VCaP (cell line): ENCODE measurements at regions not wholly inside any gene's neighbourhood (a gene's known extent, or its start where the extent isn't known, plus 50 kb on each side); places are given as distances from the start of the nearest gene placed in this dataset.

Source experiments
- H3K27ac ChIP-seq: fragments of 450-650 bp; 2 replicates; pipeline ENCODE4 v1.5.1; 2017
- TF ChIP-seq, protein P1 (sequence below): fragments of 450-650 bp; conservative IDR thresholded peaks from 2 replicates; pipeline ENCODE4 v1.5.1; 2017; ENCODE audit warnings: mild to moderate bottlenecking, moderate library complexity

DNA sequence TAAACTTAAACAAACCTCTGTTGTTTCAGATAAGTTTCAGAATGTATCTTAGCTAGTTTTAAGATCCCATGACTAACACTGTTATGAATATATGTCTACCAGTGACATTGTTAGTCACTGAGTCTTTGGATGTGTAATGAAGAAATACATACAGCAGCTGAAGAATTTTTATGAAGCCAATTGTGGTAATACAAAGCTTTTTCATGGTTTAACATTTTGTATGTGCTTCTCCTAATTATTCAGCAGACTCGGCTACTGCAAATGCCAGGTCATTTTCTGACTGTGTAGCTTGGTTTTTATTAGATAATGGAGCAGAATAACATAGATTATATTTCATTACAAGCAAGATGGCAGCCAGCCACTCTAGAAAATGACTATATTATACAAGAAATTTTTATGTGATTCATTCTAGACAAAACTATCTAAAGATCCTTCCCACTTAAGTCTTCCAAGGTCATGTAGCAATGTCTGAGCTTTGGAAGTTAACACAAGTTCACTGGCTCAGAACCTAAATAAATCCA lies 147.8 kb downstream of the TNFSF18 start:
- H3K27ac ChIP-seq: no peak overlapping the region
- TF ChIP-seq, protein P1, sequence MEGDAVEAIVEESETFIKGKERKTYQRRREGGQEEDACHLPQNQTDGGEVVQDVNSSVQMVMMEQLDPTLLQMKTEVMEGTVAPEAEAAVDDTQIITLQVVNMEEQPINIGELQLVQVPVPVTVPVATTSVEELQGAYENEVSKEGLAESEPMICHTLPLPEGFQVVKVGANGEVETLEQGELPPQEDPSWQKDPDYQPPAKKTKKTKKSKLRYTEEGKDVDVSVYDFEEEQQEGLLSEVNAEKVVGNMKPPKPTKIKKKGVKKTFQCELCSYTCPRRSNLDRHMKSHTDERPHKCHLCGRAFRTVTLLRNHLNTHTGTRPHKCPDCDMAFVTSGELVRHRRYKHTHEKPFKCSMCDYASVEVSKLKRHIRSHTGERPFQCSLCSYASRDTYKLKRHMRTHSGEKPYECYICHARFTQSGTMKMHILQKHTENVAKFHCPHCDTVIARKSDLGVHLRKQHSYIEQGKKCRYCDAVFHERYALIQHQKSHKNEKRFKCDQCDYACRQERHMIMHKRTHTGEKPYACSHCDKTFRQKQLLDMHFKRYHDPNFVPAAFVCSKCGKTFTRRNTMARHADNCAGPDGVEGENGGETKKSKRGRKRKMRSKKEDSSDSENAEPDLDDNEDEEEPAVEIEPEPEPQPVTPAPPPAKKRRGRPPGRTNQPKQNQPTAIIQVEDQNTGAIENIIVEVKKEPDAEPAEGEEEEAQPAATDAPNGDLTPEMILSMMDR: no peak

DNA sequence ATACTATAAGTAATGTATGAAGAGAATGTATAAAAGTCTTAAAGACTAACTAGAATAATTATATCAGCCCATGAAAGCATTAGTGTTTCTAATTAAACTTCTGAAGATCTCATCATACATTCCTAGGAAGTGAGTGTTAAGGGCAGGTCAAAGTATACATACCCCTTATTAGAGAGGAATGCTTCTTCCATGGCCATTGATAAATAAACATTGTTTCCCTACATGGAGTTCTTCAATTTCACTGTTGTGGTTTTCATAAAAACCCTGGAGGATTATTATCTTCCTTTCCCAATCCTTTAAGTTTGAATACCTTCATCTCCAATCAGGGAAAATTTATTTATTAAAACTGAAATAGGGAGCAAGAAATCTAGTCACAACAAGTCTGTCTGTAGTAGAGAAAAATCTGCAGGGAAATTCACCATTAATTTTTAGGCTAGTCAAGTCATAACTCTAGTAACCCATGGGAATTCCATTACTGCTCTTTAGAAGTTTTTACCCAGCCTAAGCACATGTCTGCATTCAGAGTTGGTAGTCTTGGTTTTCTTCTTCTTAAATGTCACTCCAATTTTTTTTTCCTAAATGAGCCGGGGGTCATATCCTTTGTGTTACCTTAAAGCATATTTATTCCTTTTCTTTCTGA lies 147.0 kb downstream of the TNFSF18 start:
- H3K27ac ChIP-seq: no peak overlapping the region
- TF ChIP-seq, protein P1: no peak

DNA sequence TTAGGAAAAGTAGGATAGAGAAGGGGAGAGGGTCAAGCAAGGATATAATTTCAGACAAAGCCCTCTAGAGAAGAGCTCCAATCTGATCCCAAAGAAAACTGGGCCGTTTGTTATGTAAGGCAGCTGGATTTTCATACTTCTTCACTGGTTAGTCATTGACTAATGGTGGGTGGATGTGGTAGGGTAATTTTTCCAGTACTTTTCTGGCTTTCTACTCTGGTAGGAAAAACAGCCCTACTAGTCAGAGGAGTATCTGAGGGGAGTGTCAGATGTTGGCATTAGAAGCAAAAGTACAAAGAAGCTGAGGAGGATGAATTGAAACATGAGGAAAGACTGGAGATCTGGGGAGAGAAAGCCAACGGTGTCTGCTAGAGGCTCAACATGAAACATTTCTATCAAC lies 145.3 kb downstream of the TNFSF18 start:
- TF ChIP-seq, protein P1: no peak
- no peak overlapping the region for H3K27ac ChIP-seq

DNA sequence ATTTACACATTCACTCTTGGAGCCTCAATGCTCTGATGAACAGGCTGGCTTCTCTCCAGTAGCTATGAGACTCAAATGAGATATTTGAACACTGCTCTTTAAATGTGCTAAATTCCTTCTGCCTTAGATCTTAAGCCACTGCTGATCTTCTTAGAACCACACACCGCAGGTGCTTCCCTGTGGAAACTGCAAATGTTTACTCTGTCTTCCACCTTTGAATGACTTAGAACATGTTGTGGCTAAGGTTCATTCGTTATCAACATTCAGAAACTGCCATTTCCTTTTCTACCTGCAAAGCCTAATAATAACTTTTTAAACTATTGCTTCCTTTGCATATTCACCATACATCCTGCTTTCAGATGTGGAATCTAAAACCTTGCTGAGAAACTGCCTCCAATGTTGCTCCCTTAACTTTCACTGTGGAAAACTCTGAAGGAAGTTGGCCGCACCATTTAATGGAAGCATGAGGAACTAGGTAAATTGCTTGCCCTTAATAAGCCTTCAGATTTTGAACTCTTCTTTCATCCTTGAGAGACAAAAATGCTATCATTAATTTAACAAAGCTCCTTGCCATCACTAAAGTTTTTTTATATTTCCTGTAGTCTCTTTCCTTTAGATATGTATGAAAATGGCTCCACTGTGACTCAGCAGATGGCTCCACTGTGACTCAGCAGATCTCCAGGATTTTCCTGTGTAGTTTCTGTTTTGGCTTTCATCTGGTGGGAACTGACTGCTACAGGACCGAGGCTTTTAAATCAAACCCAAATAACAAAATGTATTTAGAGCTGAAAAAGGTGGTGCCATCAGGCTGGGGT lies 143.8 kb downstream of the TNFSF18 start:
- H3K27ac ChIP-seq: no peak overlapping the region
- TF ChIP-seq, protein P1: no peak

DNA sequence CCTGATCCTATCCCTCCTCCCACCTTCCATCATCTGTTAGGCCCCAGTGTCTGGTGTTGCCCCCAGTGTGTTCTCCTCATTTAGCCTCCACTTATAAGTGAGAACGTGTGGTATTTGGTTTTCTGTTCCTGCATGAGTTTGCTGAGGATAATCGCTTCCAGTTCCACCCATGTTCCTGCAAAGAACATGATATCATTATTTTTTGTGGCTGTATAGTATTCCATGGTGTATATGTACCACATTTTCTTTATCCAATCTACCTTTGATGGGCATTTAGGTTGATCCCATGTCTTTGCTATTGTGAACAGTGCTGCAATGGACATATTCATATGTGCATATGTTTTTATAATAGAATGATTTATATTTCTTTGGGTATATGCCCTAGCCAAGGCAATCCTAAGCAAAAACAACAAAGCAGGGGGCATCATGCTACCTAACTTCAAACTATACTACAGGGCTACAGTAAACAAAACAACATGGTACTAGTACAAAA lies 142.9 kb downstream of the TNFSF18 start:
- TF ChIP-seq, protein P1: no peak
- no peak overlapping the region for H3K27ac ChIP-seq

DNA sequence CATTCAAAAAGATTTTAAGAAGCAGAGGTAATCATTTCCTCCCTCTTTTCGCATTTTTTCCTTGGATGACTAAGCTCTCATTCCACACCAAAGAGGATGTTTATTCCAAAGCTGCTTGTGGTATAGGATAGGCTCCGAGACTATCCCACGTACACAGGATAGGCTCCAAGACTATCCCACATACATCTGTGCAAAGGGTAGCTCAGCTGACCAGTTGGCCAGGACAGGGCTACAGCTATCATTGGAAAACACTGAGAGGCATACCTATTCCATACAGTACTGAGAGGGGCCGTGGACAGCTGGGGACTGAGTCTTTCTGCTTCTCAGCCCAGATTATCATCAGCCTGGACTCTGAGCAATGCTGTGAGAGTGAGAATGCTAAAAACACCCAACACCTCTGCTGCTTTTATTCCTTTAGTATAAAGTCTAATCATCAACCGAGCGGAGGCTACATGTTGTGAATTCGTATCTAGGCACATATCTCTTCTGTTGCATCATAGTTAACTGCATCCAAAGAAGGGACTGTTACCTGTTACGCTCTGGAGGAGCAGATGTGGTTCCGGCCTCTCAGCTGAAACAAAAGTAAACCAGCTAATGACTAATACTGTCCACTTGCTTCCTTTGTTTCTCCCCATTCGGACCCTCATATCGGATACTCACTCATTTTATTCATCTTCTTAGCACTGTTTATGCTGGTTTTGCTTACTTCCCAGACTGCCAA lies 141.0 kb downstream of the TNFSF18 start:
- TF ChIP-seq, protein P1: no peak
- H3K27ac ChIP-seq: no peak overlapping the region

DNA sequence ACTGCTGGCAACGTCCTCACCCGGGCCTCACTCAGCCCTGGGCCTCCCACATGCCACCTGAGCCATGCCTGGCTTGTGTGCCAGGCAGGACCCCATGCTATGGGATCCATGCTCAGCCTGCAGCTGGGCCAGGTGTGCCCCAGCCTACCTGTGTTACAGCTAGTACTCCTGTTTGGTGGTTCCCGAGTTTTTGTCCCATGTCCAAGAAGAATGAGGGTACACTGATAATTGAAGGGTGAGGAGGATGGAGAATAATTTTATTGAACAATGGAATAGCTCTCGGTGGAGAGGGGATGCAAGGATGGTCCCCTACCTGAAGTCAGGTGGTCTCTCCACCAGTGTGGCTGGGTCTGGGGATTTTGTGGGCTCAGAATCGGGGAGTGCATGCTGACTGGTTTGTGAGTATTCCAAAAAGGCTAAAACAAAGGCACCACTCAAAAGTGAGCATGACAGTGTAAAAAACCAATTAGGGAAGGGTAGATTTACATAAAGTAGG lies 137.9 kb downstream of the TNFSF18 start:
- TF ChIP-seq, protein P1: no peak

More for the DNA sequence above, 137.9 kb downstream of the TNFSF18 start:
- no peak overlapping the region for H3K27ac ChIP-seq
